Stomach (tissue), 4 donors: ENCODE measurements at regions not wholly inside any gene's neighbourhood (a gene's known extent, or its start where the extent isn't known, plus 50 kb on each side); places are given as distances from the start of the nearest gene placed in this dataset.

Source experiments
- POLR2A ChIP-seq, 4 donors: fragments of 450-650 bp; IDR thresholded peaks; one replicate each; pipeline ENCODE4 v1.6.1; 2016; ENCODE audit warnings: antibody characterized with exemption in 4 of 4, control low read depth in 2 of 4, mild to moderate bottlenecking in 1 of 4, moderate library complexity in 1 of 4
- TF ChIP-seq, protein P1 (sequence below), 7 experiments: fragments of 450-650 bp in 4 of 7; fragments of 200-600 bp in 3 of 7; sonication (generic) in 3 of 7; IDR thresholded peaks; one replicate each; pipeline ENCODE4 v1.5.1; 2016 to 2019; ENCODE audit warnings: antibody characterized with exemption in 7 of 7, control low read depth in 2 of 7, mild to moderate bottlenecking in 1 of 7

DNA sequence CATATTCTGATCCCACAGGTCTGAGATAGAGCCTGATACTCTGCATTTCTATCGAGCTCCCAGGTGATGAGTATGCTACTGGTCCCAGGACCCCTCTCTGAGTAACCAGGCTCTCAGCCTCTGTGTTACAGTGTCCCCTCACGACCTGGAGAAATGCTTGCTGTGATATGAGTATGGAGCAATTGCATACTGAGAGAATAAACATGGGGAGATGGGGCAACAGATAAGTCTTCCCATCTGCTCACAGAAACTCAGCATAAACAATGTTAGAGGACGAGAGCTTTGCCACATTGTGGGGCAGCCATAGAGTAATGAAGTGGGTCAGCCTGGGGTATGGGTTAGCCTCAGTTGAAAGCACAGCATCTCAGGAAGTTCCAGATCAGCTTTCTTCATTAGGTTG is 82.6 kb upstream of the HS3ST1 start:
- TF ChIP-seq, protein P1, sequence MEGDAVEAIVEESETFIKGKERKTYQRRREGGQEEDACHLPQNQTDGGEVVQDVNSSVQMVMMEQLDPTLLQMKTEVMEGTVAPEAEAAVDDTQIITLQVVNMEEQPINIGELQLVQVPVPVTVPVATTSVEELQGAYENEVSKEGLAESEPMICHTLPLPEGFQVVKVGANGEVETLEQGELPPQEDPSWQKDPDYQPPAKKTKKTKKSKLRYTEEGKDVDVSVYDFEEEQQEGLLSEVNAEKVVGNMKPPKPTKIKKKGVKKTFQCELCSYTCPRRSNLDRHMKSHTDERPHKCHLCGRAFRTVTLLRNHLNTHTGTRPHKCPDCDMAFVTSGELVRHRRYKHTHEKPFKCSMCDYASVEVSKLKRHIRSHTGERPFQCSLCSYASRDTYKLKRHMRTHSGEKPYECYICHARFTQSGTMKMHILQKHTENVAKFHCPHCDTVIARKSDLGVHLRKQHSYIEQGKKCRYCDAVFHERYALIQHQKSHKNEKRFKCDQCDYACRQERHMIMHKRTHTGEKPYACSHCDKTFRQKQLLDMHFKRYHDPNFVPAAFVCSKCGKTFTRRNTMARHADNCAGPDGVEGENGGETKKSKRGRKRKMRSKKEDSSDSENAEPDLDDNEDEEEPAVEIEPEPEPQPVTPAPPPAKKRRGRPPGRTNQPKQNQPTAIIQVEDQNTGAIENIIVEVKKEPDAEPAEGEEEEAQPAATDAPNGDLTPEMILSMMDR (IDR thresholded peaks at IDR 0.05), result no peak
- TF ChIP-seq POLR2A (IDR thresholded peaks at IDR 0.05), result no peak
